ENCODE measurements at regions not wholly inside any gene's neighbourhood (a gene's known extent, or its start where the extent isn't known, plus 50 kb on each side); places are given as distances from the start of the nearest gene placed in this dataset.
"Not testable (repeated sequence)": the region's sequence is repeated elsewhere in the genome, so short reads cannot be mapped to it uniquely, and the experiment has no call there.

DNA sequence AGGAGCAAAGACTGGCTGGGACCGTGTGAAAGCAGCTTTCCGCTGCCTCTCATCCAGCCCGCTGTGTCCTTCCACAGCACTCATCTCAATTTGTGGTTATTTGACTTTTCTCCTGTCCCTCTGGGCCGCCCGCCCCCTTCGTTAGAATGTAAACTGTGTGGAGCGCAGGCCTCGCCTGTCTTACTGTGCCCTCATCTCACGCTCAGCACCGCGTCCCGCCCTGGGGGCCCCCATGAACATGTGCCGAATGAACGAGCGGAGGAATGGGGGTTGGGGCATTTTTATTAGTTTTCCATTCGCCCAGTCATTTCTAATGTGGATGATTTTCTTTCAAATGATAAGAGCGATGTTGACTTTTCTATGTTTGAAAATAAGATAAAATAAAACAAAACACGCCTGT is 159.1 kb upstream of the ZNF469 start:
- H3K27ac Mint-ChIP-seq (ENCODE audit: unreplicated experiment); FAIRE-seq; H3K36me3 ChIP-seq (ENCODE audit: insufficient read depth, low read length): not testable (repeated sequence)

DNA sequence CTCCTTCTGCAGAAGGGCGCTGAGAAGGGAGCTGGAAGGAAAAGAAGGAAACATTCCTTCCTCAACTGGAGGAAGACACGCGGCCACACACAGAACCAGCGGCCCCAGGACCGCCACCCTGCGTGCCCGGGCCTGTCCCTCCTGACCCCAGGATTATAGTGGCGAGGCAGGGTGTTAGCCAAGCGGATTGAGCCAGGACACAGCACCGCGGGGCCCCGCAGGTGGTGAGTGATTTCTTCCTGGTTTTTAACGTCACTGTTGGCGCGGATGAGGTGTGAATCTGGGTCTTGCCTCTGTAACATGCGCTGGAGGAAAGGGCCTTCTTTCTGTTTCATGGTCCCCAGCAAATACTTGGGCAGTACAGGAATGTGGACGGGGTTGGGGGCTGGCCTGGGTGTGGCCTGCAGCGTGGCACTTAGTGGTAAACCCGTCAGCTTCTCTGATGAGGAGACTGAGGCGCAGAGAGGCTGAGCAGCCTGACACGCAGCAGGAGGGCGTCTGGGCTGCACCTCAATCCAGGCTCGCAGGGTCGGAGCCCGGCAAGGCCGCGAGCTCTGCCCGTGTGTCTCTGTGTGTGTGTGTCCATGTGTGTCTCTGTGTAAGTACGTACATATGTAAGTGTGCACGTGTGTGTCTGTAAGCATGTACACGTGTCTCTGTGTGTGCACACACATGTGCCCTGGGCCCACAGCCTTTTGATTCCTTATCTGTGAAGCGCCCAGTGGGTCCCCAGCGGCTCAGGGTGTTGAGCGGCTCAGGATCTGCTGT is 158.4 kb upstream of the ZNF469 start:
- not testable (repeated sequence) for H3K27me3 ChIP-seq (ENCODE audit: insufficient read depth, low read length); H3K79me2 ChIP-seq (ENCODE audit: insufficient read depth, low read length); H3K4me2 ChIP-seq (ENCODE audit: low read length); H3K36me3 ChIP-seq (ENCODE audit: insufficient read depth, low read length); FAIRE-seq; H3K36me3 Mint-ChIP-seq (ENCODE audit: low read depth, unreplicated experiment); H3K27ac ChIP-seq (ENCODE audit: low read depth, low read length); H3K9me3 Mint-ChIP-seq (ENCODE audit: unreplicated experiment); H3K4me1 ChIP-seq (ENCODE audit: insufficient read depth, low read length); H4K20me1 ChIP-seq (ENCODE audit: insufficient read depth, low read length); H3K4me3 ChIP-seq (ENCODE audit: insufficient read depth, low read depth, low read length); DNase-seq (ENCODE audit: low read depth); H3K4me3 Mint-ChIP-seq (ENCODE audit: unreplicated experiment); H2AFZ ChIP-seq (ENCODE audit: low read depth, low read length); H3K9ac ChIP-seq (ENCODE audit: low read length); H3K9me3 ChIP-seq (ENCODE audit: insufficient read depth, low read depth, low read length); H3K4me1 Mint-ChIP-seq (ENCODE audit: low read depth, unreplicated experiment); H3K27ac Mint-ChIP-seq (ENCODE audit: unreplicated experiment)
- H3K27me3 Mint-ChIP-seq (ENCODE audit: low read depth, unreplicated experiment) = peaks cover 14% of the 10 kb centered on the region

More for the DNA sequence above, 159.1 kb upstream of the ZNF469 start:
- H4K20me1 ChIP-seq (ENCODE audit: insufficient read depth, low read length); H3K27me3 ChIP-seq (ENCODE audit: insufficient read depth, low read length); H3K4me3 ChIP-seq (ENCODE audit: insufficient read depth, low read depth, low read length); H2AFZ ChIP-seq (ENCODE audit: low read depth, low read length); DNase-seq (ENCODE audit: low read depth); H3K27ac ChIP-seq (ENCODE audit: low read depth, low read length); H3K9me3 ChIP-seq (ENCODE audit: insufficient read depth, low read depth, low read length); H3K4me1 ChIP-seq (ENCODE audit: insufficient read depth, low read length); H3K9me3 Mint-ChIP-seq (ENCODE audit: unreplicated experiment); H3K9ac ChIP-seq (ENCODE audit: low read length); H3K4me2 ChIP-seq (ENCODE audit: low read length); H3K4me1 Mint-ChIP-seq (ENCODE audit: low read depth, unreplicated experiment); H3K4me3 Mint-ChIP-seq (ENCODE audit: unreplicated experiment); H3K79me2 ChIP-seq (ENCODE audit: insufficient read depth, low read length); H3K36me3 Mint-ChIP-seq (ENCODE audit: low read depth, unreplicated experiment): not testable (repeated sequence)
- peaks cover 14% of the 10 kb centered on the region for H3K27me3 Mint-ChIP-seq (ENCODE audit: low read depth, unreplicated experiment)

DNA sequence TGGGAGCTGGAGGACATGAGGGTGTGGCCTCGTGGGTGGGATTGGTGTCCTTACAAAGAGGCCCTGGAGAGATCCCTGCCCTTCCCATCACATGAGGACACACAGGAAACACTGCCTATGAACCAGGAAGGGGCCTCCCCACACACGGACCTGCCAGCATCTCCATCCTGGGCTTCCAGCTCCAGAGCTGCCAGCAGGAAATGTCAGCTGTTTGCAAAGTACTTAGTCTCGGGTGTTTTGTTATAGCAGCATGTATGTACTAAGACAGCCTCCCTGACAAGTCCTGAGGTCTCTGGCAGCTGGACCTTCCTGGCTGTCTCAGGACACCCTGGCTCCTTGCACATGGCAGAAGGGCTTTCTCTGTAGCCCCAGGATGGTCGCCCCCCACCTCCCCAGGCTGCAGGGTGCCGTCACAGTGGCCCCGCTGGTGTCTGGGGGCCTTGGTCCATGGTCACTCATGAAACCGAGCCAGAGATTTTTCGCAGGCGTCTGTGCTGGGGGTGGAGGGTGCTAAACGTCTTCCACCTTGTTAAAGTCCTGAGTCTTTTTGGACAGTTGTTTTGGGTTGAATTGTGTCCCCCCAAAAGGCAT is 157.0 kb upstream of the ZNF469 start:
- H3K27ac Mint-ChIP-seq (ENCODE audit: unreplicated experiment); H3K36me3 Mint-ChIP-seq (ENCODE audit: low read depth, unreplicated experiment); H3K36me3 ChIP-seq (ENCODE audit: insufficient read depth, low read length); H3K9me3 ChIP-seq (ENCODE audit: insufficient read depth, low read depth, low read length); H3K4me1 Mint-ChIP-seq (ENCODE audit: low read depth, unreplicated experiment); H4K20me1 ChIP-seq (ENCODE audit: insufficient read depth, low read length); H3K27me3 ChIP-seq (ENCODE audit: insufficient read depth, low read length); H3K4me1 ChIP-seq (ENCODE audit: insufficient read depth, low read length); H2AFZ ChIP-seq (ENCODE audit: low read depth, low read length); H3K79me2 ChIP-seq (ENCODE audit: insufficient read depth, low read length); H3K9ac ChIP-seq (ENCODE audit: low read length); FAIRE-seq; H3K9me3 Mint-ChIP-seq (ENCODE audit: unreplicated experiment); H3K4me2 ChIP-seq (ENCODE audit: low read length); H3K27ac ChIP-seq (ENCODE audit: low read depth, low read length); H3K4me3 Mint-ChIP-seq (ENCODE audit: unreplicated experiment); DNase-seq (ENCODE audit: low read depth); H3K4me3 ChIP-seq (ENCODE audit: insufficient read depth, low read depth, low read length): not testable (repeated sequence)
- peaks cover 14% of the 10 kb centered on the region for H3K27me3 Mint-ChIP-seq (ENCODE audit: low read depth, unreplicated experiment)

DNA sequence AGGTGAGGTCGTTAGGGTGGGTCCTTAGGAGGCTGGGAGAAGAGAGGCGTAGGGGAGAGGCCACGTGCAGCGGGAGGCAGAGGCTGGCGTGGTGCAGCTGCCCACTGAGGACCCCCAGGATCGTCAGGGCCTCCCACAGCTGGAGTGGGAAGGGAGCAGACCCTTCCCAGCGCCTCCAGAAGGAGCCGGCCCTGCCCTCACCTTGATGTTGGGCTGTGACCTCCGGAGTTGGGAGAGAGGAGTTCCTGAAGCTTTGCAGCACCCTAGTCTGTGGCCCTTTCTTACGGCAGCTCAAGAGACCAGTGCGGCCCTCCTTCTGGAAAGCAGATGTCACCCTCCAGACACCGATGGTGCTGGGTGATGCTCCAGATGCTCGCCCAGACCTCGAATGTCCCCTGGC is 156.5 kb upstream of the ZNF469 start:
- not testable (repeated sequence) for H3K4me3 Mint-ChIP-seq (ENCODE audit: unreplicated experiment); DNase-seq (ENCODE audit: low read depth); H3K27me3 ChIP-seq (ENCODE audit: insufficient read depth, low read length); H3K36me3 ChIP-seq (ENCODE audit: insufficient read depth, low read length); H2AFZ ChIP-seq (ENCODE audit: low read depth, low read length); H3K9ac ChIP-seq (ENCODE audit: low read length); H3K79me2 ChIP-seq (ENCODE audit: insufficient read depth, low read length); H3K4me2 ChIP-seq (ENCODE audit: low read length); H3K4me1 ChIP-seq (ENCODE audit: insufficient read depth, low read length); H3K27ac ChIP-seq (ENCODE audit: low read depth, low read length); H3K36me3 Mint-ChIP-seq (ENCODE audit: low read depth, unreplicated experiment); H4K20me1 ChIP-seq (ENCODE audit: insufficient read depth, low read length); H3K9me3 ChIP-seq (ENCODE audit: insufficient read depth, low read depth, low read length); H3K27me3 Mint-ChIP-seq (ENCODE audit: low read depth, unreplicated experiment); FAIRE-seq; H3K27ac Mint-ChIP-seq (ENCODE audit: unreplicated experiment); H3K4me3 ChIP-seq (ENCODE audit: insufficient read depth, low read depth, low read length); H3K9me3 Mint-ChIP-seq (ENCODE audit: unreplicated experiment); H3K4me1 Mint-ChIP-seq (ENCODE audit: low read depth, unreplicated experiment)

DNA sequence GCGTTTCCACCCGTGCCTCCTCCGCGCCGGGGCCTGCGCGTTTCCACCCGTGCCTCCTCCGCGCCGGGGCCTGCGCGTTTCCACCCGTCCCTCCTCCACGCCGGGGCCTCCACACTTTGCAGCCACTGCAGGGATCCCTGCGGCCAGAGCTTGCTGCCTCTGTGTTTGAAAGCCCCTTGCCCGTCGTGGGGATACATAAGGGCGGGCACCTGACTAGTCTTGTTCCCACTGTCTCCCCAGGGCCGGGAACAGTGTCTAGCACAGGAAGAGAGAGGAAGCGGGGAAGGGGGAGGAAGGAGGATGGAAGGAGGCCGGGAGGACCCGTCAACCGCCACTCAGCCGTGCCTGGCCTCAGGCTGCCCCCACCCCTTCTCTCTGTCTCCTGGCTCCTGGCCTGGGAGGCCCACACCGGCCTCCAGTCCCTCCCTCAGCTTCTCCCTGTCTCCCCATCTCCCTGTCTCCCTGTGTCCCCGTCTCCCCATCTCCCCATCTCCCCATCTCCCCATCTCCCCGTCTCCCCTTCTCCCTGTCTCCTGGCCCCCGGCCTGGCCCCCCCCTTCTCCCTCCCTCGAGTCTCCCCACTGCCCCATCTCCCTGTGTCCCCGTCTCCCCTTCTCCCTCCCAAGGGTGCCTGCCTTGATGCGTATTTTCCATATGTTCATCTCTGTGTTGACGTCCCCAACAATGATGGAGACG is 155.6 kb upstream of the ZNF469 start:
- not testable (repeated sequence) for H3K4me2 ChIP-seq (ENCODE audit: low read length); DNase-seq (ENCODE audit: low read depth); H3K9me3 Mint-ChIP-seq (ENCODE audit: unreplicated experiment); H3K9ac ChIP-seq (ENCODE audit: low read length); H3K4me1 ChIP-seq (ENCODE audit: insufficient read depth, low read length); H3K27ac Mint-ChIP-seq (ENCODE audit: unreplicated experiment); H3K36me3 Mint-ChIP-seq (ENCODE audit: low read depth, unreplicated experiment); H3K4me3 Mint-ChIP-seq (ENCODE audit: unreplicated experiment); FAIRE-seq; H3K4me1 Mint-ChIP-seq (ENCODE audit: low read depth, unreplicated experiment); H3K36me3 ChIP-seq (ENCODE audit: insufficient read depth, low read length); H2AFZ ChIP-seq (ENCODE audit: low read depth, low read length); H3K27ac ChIP-seq (ENCODE audit: low read depth, low read length); H3K79me2 ChIP-seq (ENCODE audit: insufficient read depth, low read length); H4K20me1 ChIP-seq (ENCODE audit: insufficient read depth, low read length); H3K9me3 ChIP-seq (ENCODE audit: insufficient read depth, low read depth, low read length); H3K27me3 ChIP-seq (ENCODE audit: insufficient read depth, low read length); H3K4me3 ChIP-seq (ENCODE audit: insufficient read depth, low read depth, low read length); H3K27me3 Mint-ChIP-seq (ENCODE audit: low read depth, unreplicated experiment)
